ENCODE measurements at regions not wholly inside any gene's neighbourhood (a gene's known extent, or its start where the extent isn't known, plus 50 kb on each side); places are given as distances from the start of the nearest gene placed in this dataset.
A peak's percentile ranks its signal among the peaks of the same experiment; 100 is the strongest.
"Not testable (repeated sequence)": the region's sequence is repeated elsewhere in the genome, so short reads cannot be mapped to it uniquely, and the experiment has no call there.

DNA sequence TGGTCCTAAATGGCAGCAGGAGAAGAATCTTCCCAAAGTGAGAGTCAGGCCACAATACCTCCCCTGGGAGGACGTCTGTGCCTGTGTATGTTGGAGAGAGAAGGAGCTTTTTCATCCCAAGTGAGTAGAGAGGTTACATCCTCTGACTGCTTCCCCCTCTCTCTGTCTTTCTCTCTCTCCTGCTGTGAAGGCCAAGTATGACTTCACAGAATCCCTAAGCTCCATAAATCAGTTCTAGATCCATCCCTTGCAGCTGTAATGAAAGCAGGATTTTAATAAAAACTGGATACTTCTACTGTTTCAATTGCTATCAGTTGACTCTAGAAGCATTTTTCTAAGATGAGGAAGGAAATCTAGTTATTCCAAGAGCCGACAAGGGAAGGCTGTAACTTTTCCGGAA, 389.1 kb upstream of the PROK2 start:
- intact Hi-C loops (cut with DNase I): loop anchor here (5.0 to 10.0 kb wide), 2 partner anchors 58 to 271 kb away; partner anchors contain the start of gene RYBP

DNA sequence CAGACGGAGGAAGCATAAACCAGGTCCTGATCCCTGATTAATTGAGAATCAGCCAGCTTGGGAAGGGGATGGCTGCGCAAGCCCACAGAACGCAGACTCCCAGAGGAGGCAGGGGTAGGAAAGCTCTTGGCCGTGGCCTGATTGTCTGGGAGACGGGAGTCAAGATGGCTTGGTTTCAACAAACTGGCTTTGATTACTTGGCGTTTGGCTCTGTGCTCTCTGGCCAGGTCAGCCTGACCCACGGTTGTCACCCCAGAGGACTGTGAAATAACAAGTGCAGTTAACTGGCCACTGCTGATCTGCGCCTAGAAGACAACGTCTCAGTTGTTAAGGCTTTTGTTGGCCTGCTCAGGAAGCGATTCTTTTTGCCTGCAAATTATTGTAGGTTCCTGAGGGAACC, 387.0 kb upstream of the PROK2 start:
- DNase-seq: peak in 36 of 42 donors; percentile 17 to 76 (median 52)
- intact Hi-C loops (cut with DNase I): loop anchor here (5.0 to 10.0 kb wide), 2 partner anchors 60 to 273 kb away; partner anchors contain the start of gene RYBP

More for the DNA sequence above, 389.1 kb upstream of the PROK2 start:
- peak in 1 of 42 donors; percentile 17 for DNase-seq

DNA sequence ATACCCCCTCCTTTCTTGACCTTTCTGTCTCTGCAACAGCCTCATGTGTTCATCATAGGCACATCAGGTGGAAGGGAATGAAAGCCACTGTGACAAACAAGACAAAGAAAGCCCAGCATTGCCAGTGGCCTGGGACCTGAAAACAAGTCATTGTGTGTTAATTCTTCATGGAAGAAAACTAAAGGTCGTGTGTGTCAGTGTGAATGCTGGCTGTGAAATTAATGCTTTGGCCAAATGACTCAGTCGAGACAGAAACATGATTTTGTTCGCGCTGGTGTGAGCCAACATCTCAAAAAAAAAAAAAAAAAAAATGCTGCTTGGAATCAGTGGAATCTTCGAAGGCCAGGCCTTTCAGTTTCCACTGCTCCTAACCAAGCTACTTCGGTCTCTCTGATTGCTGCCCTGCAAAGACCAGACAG, 386.5 kb upstream of the PROK2 start:
- intact Hi-C loops (cut with DNase I): loop anchor here (5.0 to 10.0 kb wide), 2 partner anchors 61 to 273 kb away; partner anchors contain the start of gene RYBP
- DNase-seq: peak in 36 of 42 donors; percentile 39 to 86 (median 61)

DNA sequence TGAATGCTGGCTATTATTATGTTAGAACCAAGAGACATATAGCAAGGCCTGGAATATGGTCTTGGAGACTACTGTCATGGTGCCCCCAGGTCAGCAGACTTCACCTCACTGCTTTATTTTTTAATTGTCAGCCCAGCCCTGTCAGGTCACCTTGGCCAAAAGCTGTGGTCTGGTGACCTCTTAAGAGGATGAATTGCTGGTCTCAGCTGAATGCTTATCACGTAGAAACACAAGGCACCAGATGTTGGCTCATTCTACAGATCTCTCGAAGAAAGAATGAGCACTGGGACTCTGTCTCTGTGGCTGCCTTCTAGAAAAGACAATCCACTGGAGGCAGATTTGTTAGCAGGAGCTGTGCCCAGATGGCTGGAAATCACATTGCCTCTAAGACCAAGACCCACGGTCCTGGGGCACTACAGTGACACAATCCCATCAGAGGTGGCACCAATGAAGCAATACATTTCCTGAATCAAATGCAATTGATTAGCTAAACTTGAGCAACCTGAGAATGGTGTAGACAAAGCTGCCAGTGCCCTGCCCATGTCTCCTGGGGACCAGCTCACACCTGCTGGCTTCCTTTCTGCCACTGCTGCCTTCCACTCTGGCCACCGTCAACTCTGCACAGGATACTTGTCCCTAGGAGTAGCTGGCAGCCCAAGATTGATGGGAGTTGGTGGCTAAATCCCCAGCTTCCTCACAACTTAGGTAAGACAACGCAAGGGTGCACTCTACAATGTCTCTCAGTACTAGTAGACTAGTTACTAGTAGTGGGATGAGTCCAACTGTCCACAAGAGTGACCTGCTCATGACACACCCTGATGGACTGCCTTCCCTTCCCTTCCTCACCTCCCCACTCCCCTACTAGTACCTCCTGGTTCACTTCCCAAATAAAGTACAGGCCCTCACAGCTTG, 384.9 kb upstream of the PROK2 start:
- intact Hi-C loops (cut with DNase I): loop anchor here (5.0 to 10.0 kb wide), 2 partner anchors 62 to 275 kb away; partner anchors contain the start of gene RYBP
- DNase-seq: no peak

DNA sequence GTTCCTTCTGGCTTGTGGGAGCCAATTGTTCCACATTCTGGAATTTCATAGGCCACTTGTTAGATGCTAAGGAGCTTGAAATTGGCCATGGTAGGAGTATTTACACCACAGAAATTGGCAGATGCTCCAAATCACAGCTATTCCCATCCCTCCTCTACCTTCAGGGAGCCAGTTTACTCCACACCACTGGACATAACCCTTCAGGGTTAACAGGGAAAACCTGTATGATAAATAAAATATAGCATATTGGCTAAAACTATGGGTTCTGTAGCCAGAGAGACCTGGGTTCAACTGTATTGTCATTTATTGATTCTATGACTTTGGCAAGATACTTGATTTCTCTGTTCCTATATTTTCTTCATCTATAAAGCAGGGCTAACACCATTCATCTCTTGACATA, 384.2 kb upstream of the PROK2 start:
- DNase-seq: no peak
- intact Hi-C loops (cut with DNase I): no loop called here

DNA sequence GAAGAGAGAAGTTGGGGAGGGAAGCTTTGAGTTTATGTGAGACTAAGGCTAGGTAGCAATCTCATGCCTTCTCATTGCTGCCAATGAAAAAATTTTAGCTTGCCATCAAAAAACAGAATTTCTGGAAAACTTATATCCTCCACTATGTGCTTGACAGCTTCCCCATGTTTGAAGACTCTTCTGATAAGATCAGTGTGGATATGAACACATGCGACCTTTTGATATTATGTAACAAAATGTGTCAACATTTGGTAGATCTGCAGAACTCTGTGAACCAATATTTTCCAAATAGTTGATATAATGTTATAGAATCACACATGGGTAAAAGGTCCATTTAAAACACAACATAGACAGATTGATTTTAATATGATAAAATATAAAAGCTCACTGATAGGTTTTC, 380.9 kb upstream of the PROK2 start:
- intact Hi-C loops (cut with DNase I): no loop called here
- DNase-seq: no peak

DNA sequence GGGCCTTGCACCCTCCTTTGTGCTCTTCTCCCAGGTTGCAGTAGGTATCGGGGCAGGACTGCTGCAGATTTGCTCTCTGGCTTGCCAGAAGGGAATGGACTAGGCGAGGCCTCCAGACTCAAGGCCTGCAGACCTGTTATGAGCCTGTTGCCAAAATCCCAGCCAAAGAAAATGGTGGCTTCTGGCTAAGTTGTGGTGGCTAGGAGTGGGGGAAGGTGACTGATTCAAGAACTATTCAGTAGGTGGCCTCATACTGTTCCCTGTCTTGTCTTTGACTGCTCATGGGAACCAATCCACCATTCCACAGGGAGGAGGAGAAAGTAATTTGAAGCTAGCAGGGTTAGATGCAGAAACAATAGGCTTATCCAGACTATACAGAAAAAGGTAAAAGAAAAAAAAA, 380.4 kb upstream of the PROK2 start:
- intact Hi-C loops (cut with DNase I): no loop called here
- no peak for DNase-seq

DNA sequence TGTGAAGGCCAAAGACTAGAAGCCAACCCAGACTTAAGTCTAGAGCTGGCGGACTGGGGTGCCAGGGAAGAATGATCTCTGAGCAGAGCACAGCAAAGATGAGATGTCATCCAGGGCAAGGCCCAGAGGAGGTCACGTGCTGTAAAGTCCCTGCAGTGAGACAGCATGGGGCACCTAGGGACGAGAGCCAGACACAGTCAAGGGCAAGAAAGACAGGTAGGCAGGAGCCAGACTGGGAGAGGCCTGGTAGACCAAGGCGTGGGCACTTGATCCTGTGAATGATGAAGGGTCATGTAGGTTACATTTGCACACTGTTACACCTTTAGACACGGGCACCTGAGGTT, 379.7 kb upstream of the PROK2 start:
- intact Hi-C loops (cut with DNase I): no loop called here
- DNase-seq: no peak

DNA sequence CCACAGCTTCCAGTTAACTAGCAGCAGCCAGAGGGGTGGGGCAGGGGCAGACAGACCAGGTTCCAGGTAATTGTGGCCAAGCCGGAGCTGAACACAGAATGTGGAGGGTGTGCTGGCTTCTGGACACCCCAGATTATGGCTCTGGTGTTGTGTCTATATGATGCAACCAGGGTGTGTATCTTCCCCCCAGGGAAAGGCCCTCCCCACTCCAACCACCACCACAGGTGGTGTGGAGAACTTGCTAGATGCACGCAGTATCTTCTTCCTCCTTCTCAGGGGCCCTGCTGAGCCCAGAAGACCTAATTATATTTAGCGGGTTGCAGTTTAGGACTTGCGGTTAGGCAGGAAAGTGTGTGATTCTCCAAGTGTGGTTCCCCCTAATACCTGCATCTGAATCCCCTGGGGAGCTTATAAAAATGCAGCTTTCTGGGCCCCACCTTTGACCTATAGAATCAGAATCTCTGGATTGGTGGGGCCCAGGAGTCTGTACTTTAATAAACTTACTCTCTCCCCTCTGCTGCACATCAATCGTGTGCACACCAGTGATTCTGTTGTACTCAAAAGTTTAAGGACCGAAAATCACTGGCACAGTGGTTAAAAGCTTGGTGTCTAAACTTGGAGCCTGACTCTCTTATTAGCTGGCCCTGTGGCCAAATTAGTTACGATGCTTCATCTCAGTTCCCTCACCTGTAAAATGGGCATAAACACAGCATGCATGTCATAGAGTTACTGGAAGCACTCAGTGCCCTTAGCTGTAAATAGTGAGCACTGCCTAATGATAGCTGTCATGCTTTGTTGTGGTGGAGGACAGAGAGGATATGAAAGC, 379.1 kb upstream of the PROK2 start:
- intact Hi-C loops (cut with DNase I): no loop called here
- DNase-seq: no peak

DNA sequence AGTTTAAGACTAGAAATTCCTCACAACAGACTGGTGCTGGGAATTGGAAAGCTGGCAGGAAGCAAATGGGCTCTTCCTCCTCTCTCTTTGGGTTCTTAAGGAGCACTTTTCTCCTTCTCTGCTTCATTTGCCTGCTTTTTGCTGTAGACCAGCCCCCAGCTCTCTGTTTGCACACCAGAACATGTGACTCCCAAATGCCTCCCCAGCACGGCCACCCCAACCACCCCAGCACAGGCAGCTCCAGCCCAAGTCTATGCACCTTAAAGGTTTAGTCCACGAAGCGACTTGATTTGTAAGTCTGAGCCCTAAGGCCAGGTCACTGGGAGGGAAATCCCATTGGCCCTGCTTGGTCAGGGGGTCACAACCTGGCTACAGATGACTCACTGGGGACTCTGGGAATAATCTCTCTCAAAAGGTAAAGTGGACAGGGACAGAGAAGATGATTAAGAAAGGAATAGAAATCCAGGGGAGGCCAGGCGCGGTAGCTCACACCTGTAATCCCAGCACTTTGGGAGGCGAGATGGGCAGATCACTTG, 377.8 kb upstream of the PROK2 start:
- no peak for DNase-seq

DNA sequence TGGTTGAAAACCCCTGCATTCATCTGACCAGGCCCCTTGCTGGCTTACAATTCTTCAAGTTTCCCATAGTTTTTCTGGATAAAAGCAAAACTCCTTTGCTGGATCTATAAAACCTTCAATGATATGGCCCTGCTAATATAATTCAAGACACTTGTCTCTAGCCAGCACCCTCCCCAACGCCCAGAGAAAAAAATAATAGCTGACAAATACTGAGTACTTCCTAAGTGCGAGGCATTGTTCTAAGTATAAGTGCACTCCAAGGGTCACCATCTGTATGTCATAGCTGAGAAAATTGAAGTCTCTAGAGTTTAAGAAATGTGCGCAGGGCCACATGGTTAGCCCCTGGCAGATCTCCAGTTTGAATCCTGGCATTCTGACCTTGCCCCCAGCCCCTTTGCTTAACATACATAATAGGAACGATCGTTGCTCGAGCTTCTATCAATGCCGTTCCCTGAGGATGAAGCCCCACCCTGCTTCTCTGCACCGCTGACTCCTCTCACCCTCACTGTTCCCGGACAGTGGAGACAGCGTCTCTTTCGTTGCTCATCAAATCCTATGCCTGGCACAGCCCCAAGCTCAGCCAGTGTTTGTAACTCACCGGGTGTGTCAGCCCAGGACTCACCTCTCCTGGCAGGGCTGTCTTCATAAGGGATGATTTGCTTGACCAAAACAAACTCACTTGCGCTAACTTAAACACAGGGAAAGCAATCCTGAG, 377.1 kb upstream of the PROK2 start:
- intact Hi-C loops (cut with DNase I): no loop called here
- DNase-seq: peak in 2 of 42 donors; percentile 54 to 55

More for the DNA sequence above, 377.8 kb upstream of the PROK2 start:
- intact Hi-C loops (cut with DNase I): no loop called here

DNA sequence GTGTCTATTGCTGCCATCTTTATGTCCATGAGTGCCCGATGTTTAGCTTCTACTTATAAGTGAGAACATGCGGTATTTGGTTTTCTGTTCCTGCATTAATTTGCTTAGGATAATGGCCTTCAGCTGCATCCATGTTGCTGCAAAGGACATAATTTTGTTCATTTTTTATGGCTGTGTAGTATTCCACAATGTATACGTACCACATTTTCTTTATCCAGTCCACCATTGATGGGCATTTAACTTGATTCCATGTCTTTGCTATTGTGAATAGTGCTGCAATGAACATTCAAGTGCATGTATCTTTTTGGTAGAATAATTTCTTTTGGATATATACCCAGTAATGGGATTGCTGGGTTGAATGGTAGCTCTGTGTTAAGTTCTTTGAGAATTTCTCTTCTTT, 376.3 kb upstream of the PROK2 start:
- DNase-seq; intact Hi-C loops (cut with DNase I): not testable (repeated sequence)

DNA sequence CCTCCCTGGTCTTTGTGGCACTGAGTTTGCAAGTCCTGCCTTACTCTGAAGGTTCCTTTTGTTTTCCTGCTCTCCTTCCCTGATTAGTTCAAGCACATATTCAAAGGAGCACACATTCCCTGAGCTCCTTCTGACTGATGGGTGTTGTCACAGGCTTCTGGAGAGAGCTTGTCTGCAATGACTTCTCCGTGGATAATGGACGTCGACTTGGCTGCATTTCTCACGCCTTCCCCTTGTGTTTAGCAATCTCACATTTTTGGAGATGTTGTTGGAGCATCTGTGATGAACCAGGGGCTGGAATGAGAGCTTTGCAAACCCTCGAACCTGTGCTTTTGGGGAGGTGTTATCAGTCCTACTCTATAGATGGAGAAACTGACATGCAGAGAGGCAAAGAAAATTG, 375.4 kb upstream of the PROK2 start:
- no peak for DNase-seq
- intact Hi-C loops (cut with DNase I): no loop called here

DNA sequence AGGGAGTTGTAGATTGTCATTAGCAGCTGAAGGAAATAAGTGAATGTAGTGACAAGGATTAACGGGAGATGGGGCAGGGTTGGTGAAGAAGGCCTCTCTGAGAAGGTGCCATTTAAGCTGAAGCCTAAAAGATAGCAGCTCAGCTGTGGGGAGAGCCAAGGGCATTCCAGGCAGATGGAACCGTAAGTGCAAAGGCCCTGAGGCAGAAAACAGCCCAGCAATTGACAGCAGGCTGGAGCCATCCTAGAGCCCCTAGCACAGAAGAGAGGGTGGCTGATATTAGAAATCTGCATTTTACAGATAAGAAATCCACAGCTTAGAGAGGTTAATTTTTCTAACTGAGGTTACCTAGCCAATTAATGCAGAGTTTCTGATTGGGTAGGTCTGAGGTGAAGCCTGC, 374.5 kb upstream of the PROK2 start:
- DNase-seq: no peak
- intact Hi-C loops (cut with DNase I): no loop called here

DNA sequence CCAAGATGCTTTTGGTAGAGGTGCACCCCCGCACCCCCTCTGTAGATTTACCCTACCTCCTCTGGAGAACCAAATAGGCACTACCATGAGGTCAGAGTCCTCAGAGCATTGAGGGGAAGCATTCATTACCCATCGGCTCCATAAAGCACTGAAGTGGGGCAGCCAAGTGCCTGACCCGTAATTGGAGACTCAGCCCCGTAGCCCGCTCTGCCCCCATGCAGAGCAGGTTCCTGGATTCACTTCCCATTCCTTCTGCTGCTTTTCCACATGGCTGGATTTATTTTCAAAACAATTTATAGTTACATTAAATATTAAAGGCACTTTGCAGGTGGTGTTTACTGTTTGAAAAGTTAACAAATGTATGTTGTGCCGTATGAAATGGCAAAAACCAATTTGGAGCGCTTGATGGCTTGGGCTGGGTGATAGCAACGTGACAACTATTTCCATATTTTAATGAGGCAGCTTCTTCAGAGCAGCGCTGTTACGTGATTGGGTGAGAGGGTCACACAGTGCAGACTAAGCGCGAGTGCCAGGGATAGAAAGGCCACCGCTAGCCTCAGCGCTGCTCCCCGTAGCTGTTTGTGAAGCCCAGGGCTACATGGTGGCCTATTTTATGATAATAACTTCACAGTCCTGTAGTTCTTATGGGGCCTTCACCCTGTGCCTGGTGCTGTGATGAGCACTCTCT, 373.8 kb upstream of the PROK2 start:
- intact Hi-C loops (cut with DNase I): no loop called here
- DNase-seq: no peak

DNA sequence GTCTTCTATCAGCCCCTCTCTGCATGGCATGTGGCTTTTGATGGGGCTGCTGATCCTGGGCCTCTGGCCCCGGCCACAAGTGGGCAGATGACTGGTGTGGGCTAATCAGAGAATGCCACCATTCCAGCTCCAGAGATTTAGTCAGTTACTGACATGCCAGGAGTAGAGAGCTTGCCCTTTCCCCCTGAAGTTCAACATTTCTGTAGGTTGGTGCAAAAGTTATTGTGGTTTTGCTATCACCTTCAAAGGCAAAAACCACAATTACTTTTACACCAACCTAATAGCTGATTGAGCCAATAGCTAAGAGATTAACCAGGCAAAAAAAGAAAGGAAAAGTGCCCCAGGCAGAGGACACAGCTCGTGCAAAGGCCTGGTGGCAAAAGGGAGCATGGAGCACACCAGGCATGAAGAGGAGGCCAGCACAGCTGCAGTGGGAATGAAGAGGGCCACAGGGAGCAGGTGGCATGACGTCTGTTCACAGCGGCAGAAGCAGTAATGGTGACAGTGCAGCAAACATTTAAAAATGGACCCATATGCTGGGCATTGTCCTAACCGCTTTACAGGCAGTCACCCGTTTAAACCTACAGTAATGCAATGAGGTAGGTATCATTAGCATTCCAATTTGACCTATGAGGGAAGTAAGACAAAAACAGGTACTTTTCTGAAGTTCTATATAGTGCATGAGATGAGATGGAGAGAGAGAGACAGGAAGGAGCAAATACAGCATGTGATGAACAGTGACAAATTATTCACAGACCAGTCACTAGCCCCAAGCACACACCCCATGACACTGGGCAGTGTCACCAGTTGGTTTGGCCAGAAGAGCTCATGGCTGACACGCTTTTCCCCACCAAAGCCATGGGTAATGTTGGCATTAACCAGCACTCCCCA, 373.0 kb upstream of the PROK2 start:
- intact Hi-C loops (cut with DNase I): no loop called here

DNA sequence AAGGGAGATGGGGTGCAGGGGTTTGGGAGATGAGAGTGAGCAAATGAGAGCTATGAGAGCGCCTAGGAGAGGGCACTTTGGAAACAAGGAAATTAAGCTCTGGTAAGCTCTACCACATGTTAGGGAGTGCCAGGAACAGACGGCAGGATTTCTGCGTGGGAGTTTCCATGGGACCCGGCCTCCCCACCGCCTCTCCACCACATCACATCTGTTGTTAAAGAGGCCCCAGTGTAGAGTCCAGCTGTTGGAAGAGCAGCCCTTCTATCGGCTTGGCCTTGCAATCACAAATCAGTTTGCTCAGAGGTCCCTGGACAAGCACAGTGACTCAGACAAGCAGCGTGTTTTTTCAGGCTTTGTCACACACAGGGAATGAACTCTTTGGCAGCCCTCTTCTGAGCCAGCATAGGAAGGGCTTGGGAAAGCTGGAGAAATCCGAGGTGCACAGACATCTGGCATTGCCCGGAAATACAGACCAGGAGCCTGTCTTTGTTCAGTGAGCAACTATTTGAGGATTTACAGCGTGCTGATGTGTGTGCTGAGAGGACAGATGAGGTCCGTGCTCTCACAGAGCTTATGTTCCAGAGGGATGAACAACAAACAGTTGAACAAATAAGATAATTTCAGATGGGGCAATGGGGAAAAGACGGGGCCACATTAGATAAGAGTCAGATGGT, 370.6 kb upstream of the PROK2 start:
- DNase-seq: peak in 24 of 42 donors; percentile 25 to 74 (median 50)
- intact Hi-C loops (cut with DNase I): no loop called here

More for the DNA sequence above, 373.0 kb upstream of the PROK2 start:
- DNase-seq: peak in 8 of 42 donors; percentile 28 to 73 (median 49)

Data from head of caudate nucleus (tissue), 42 donors.